Esophagus muscularis mucosa (tissue), 4 donors: ENCODE measurements at regions not wholly inside any gene's neighbourhood (a gene's known extent, or its start where the extent isn't known, plus 50 kb on each side); places are given as distances from the start of the nearest gene placed in this dataset.

Experiments used
- EP300 ChIP-seq: sonication (generic); formaldehyde crosslinking; IDR thresholded peaks from one replicate; pipeline ENCODE4 v1.6.1; 2017; ENCODE audit warnings: antibody characterized with exemption
- POLR2A ChIP-seq: fragments of 450-650 bp; IDR thresholded peaks from one replicate; pipeline ENCODE4 v1.6.1; 2017; ENCODE audit warnings: antibody characterized with exemption, moderate library complexity, mild to moderate bottlenecking, low read depth
- POLR2AphosphoS5 ChIP-seq, 2 donors: sonication (generic); formaldehyde crosslinking; IDR thresholded peaks; one replicate each; pipeline ENCODE4 v1.6.1; 2017; ENCODE audit warnings: antibody characterized with exemption in 2 of 2
- TF ChIP-seq, protein P1 (sequence below), 3 experiments: fragments of 200-600 bp in 2 of 3; fragments of 450-650 bp in 1 of 3; sonication (generic) in 2 of 3; IDR thresholded peaks; one replicate each; pipeline ENCODE4 v1.5.1; 2017 to 2019; ENCODE audit warnings: antibody characterized with exemption in 3 of 3, mild to moderate bottlenecking in 2 of 3, moderate library complexity in 1 of 3

DNA sequence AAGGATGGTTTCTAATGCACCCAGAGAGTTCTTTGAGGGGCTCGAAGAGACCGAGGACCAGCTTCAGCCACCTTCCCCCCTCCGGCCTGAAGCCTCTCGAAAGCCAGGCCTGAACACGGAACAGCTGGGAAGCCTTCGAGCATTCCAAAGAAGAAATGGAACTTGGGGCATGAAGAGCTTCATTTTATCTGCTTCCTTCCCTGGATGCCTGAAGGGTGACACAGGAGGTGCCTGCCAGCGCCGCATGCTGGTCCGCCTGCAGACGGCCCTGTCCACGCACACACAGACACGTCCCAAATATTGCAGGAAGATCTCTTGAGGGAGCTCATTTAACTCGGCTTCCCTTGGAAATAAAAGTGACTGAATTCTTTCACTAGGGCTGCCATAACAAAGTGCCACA lies 73.7 kb downstream of the TOMM20 start:
- TF ChIP-seq, protein P1, sequence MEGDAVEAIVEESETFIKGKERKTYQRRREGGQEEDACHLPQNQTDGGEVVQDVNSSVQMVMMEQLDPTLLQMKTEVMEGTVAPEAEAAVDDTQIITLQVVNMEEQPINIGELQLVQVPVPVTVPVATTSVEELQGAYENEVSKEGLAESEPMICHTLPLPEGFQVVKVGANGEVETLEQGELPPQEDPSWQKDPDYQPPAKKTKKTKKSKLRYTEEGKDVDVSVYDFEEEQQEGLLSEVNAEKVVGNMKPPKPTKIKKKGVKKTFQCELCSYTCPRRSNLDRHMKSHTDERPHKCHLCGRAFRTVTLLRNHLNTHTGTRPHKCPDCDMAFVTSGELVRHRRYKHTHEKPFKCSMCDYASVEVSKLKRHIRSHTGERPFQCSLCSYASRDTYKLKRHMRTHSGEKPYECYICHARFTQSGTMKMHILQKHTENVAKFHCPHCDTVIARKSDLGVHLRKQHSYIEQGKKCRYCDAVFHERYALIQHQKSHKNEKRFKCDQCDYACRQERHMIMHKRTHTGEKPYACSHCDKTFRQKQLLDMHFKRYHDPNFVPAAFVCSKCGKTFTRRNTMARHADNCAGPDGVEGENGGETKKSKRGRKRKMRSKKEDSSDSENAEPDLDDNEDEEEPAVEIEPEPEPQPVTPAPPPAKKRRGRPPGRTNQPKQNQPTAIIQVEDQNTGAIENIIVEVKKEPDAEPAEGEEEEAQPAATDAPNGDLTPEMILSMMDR (IDR thresholded peaks at IDR 0.05): no peak
- no peak for TF ChIP-seq POLR2A
- TF ChIP-seq EP300: no peak
- no peak for TF ChIP-seq POLR2AphosphoS5 (IDR thresholded peaks at IDR 0.05)
